ENCODE measurements at regions not wholly inside any gene's neighbourhood (a gene's known extent, or its start where the extent isn't known, plus 50 kb on each side); places are given as distances from the start of the nearest gene placed in this dataset.
"Not testable (repeated sequence)": the region's sequence is repeated elsewhere in the genome, so short reads cannot be mapped to it uniquely, and the experiment has no call there.

DNA sequence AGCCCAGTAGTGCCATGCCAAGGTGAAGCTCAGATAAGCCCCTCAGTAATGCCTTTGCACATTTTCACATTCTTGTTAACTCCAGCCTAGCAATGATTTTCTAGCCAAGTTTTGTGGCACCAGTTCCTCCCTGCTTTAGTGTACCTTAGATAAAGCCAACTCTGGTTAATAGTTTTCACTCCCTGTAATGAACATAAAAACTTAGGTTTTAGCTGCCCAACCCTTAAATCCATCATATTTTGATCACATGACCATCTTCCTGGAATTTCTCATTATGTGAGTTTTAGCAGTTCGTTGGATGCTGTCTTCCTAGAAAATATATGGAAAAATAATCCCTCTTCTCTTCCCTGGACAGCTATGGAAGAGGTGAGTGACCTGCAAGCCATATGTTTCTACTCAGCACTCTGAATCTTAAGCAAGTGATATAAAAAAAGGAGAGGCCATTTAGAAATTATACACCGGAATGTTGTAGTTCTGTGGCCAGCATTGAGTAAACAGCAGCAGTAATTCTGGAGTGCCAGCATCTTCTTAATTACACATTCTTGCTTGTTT, 62.2 kb upstream of the P2RY1 start:
- DNase-seq (ENCODE audit: low read depth), result no peak
- in situ Hi-C loops (cut with HindIII; ENCODE audit: low sequenced_read_pairs), result no loop called here
- TF ChIP-seq, protein P1, sequence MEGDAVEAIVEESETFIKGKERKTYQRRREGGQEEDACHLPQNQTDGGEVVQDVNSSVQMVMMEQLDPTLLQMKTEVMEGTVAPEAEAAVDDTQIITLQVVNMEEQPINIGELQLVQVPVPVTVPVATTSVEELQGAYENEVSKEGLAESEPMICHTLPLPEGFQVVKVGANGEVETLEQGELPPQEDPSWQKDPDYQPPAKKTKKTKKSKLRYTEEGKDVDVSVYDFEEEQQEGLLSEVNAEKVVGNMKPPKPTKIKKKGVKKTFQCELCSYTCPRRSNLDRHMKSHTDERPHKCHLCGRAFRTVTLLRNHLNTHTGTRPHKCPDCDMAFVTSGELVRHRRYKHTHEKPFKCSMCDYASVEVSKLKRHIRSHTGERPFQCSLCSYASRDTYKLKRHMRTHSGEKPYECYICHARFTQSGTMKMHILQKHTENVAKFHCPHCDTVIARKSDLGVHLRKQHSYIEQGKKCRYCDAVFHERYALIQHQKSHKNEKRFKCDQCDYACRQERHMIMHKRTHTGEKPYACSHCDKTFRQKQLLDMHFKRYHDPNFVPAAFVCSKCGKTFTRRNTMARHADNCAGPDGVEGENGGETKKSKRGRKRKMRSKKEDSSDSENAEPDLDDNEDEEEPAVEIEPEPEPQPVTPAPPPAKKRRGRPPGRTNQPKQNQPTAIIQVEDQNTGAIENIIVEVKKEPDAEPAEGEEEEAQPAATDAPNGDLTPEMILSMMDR (IDR thresholded peaks at IDR 0.05; ENCODE audit: low read depth, low read length, missing control alignments), result no peak
- H3K4me3 ChIP-seq (ENCODE audit: low read depth, low read length), result no peak overlapping the region

DNA sequence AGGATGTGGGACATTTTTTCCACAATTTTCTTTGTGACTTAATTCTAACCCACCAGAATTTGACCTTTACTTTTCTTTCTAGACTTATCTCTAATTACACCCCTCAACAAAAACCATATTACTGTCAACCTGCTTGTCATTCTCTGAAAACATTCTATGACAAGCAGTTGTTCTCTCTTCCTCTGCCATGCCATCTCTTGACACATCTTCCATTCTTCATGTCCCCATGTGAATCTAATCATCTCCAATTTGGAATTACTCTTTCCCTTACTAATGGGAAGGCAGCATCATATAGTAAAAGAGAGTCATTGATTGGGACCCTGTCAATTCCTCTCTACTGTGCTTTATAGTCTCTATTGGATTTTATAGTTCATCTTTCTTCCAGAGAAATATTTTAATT, 61.3 kb upstream of the P2RY1 start:
- TF ChIP-seq, protein P1 (IDR thresholded peaks at IDR 0.05; ENCODE audit: low read depth, low read length, missing control alignments), result no peak
- in situ Hi-C loops (cut with HindIII; ENCODE audit: low sequenced_read_pairs), result no loop called here
- DNase-seq (ENCODE audit: low read depth), result no peak
- H3K4me3 ChIP-seq (ENCODE audit: low read depth, low read length), result no peak overlapping the region

DNA sequence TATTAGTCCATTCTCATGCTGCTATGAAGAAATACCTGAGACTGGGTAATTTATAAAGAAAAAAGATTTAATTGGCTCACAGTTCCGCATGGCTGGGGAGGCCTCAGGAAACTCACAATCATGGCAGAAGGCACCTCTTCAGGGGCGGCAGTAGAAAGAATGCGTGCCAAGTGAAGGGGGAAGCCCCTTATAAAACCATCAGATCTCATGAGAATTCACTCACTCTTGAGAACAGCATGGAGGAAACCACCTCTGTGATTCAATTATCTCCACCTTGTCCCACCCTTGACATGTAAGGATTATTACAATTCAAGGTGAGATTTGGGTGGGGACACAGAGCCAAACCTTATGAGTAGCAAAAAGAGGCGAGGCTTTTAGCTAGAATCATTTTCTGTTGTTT, 60.7 kb upstream of the P2RY1 start:
- H3K4me3 ChIP-seq (ENCODE audit: low read depth, low read length); in situ Hi-C loops (cut with HindIII; ENCODE audit: low sequenced_read_pairs); DNase-seq (ENCODE audit: low read depth): not testable (repeated sequence)

DNA sequence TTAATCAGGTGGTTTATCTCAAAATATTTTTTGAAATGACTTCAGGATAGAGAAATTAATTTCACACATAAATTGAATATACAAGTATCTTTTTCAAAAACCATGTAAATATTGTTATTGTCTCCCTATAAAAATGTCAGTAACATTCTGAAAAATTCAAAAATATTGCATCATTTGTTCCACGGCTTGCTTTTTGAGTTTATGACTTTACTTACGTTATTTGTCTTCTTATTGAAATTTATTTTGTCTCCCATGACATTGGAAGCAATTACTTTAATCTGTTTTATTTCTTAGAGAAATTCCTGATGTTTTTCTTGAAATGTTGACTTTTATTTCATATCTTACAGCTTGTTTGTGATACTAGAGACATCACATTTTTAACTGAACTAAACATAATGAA, 56.9 kb upstream of the P2RY1 start:
- TF ChIP-seq, protein P1 (IDR thresholded peaks at IDR 0.05; ENCODE audit: low read depth, low read length, missing control alignments), result no peak
- H3K4me3 ChIP-seq (ENCODE audit: low read depth, low read length), result no peak overlapping the region
- in situ Hi-C loops (cut with HindIII; ENCODE audit: low sequenced_read_pairs), result no loop called here
- no peak for DNase-seq (ENCODE audit: low read depth)

DNA sequence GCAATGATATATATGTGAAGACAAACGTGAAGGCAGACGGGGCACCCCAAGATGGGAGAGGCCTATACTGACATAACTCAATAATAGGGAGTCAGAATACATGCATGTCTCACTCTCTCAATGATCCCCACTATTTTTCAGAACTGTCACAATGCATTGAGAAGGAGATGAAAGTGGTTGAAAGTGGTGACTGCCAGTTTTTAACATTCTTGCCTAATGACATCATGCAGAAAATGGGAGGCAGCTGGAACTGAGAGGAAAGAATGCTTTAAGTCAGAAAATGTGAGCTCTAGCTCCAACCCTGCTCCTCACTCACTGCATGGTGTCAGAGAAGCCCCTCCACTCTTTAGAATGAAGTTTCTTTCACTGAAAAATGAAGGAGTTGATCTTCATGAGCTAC, 55.3 kb upstream of the P2RY1 start:
- no peak overlapping the region for H3K4me3 ChIP-seq (ENCODE audit: low read depth, low read length)
- TF ChIP-seq, protein P1 (IDR thresholded peaks at IDR 0.05; ENCODE audit: low read depth, low read length, missing control alignments), result no peak
- DNase-seq (ENCODE audit: low read depth), result peak; percentile 12
- in situ Hi-C loops (cut with HindIII; ENCODE audit: low sequenced_read_pairs), result no loop called here

DNA sequence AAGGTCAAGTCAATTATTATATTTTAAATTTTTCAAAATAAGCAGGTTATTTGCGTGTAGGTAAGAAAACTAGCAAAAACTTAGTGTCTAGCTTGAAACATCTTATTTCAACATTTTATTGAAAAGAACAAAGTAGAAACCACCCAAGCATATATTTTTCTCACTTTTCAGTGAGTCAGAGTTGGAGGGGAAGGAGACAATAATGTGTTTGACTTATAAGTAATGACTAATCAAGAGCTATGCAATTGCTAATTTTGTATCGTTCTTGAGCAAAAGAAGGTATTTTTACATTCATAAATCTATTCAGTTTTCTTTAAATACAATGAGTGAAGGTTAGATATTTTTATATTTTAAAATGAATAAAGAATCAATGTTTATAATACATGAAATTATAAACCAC, 54.4 kb upstream of the P2RY1 start:
- TF ChIP-seq, protein P1 (IDR thresholded peaks at IDR 0.05; ENCODE audit: low read depth, low read length, missing control alignments), result no peak
- H3K4me3 ChIP-seq (ENCODE audit: low read depth, low read length), result no peak overlapping the region
- in situ Hi-C loops (cut with HindIII; ENCODE audit: low sequenced_read_pairs), result no loop called here
- DNase-seq (ENCODE audit: low read depth), result no peak

DNA sequence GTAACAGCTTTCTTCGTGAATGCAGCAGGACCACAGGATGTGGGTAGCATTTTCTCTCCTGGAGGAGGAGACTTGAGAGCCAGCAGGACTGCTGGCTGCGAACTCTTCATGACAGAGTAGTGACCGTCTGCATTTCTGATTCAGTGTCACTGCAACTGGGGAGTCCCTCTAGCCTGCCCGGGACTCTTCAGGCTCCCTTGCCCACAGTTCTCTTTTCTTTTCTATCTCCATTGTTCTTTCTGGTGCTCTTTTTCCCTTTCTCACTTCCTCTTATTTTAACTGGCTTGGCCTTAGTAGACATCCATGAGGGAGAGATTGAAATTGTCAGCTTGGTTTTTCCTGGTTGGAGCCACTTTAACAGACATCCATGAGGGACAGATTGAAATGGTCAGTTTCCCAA, 49.9 kb upstream of the P2RY1 start:
- in situ Hi-C loops (cut with HindIII; ENCODE audit: low sequenced_read_pairs), result no loop called here
- TF ChIP-seq, protein P1 (IDR thresholded peaks at IDR 0.05; ENCODE audit: low read depth, low read length, missing control alignments), result no peak
- DNase-seq (ENCODE audit: low read depth), result no peak
- H3K4me3 ChIP-seq (ENCODE audit: low read depth, low read length), result no peak overlapping the region
